Retinal pigment epithelial cell (primary cell): ENCODE measurements at regions not wholly inside any gene's neighbourhood (a gene's known extent, or its start where the extent isn't known, plus 50 kb on each side); places are given as distances from the start of the nearest gene placed in this dataset.

Source experiments
- DNase-seq: peaks from one replicate; pipeline ENCODE4 v3.0.0-alpha.2; 2010; ENCODE audit warnings: low read depth
- H3K4me3 ChIP-seq: 2 replicates; pipeline ENCODE4 v1.5.1; 2011; ENCODE audit warnings: mild to moderate bottlenecking, low read length, control low read depth, moderate library complexity
- TF ChIP-seq, protein P1 (sequence below): conservative IDR thresholded peaks from 2 replicates; pipeline ENCODE4 v1.5.1; 2011; ENCODE audit warnings: low read depth, low read length, control low read depth, inconsistent platforms

DNA sequence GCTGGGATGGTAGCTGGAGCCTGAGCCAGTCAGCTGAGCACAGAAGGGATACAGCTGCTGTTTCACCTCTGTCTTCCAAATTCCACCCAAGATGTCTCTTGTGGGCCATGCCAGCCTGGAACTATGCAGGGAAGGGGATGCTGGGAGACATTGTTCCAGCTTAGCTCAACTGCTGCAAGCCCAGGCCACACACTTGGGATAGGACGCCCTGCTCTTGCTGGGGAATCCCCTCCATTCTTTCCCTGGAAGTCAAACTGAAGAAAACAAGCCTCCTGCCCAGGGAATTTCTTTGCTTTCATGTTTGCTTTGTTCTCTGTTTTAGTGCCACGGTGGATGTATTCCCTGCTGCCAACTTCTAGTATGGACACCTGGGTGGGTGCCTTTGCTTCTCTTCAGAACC is 55.2 kb upstream of the CDK13 start:
- no peak overlapping the region for H3K4me3 ChIP-seq
- DNase-seq = no peak
- TF ChIP-seq, protein P1, sequence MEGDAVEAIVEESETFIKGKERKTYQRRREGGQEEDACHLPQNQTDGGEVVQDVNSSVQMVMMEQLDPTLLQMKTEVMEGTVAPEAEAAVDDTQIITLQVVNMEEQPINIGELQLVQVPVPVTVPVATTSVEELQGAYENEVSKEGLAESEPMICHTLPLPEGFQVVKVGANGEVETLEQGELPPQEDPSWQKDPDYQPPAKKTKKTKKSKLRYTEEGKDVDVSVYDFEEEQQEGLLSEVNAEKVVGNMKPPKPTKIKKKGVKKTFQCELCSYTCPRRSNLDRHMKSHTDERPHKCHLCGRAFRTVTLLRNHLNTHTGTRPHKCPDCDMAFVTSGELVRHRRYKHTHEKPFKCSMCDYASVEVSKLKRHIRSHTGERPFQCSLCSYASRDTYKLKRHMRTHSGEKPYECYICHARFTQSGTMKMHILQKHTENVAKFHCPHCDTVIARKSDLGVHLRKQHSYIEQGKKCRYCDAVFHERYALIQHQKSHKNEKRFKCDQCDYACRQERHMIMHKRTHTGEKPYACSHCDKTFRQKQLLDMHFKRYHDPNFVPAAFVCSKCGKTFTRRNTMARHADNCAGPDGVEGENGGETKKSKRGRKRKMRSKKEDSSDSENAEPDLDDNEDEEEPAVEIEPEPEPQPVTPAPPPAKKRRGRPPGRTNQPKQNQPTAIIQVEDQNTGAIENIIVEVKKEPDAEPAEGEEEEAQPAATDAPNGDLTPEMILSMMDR = no peak

- no peak overlapping the region for H3K4me3 ChIP-seq
- DNase-seq = no peak
- TF ChIP-seq, protein P1 = no peak
These were observed 53.2 kb upstream of the CDK13 start for GRCh38 chr7:39896840-39897239.

- DNase-seq = no peak
- H3K4me3 ChIP-seq = no peak overlapping the region
- TF ChIP-seq, protein P1 = no peak
These were observed 51.2 kb upstream of the CDK13 start for GRCh38 chr7:39898867-39899266.
